ENCODE measurements at regions not wholly inside any gene's neighbourhood (a gene's known extent, or its start where the extent isn't known, plus 50 kb on each side); places are given as distances from the start of the nearest gene placed in this dataset.

DNA sequence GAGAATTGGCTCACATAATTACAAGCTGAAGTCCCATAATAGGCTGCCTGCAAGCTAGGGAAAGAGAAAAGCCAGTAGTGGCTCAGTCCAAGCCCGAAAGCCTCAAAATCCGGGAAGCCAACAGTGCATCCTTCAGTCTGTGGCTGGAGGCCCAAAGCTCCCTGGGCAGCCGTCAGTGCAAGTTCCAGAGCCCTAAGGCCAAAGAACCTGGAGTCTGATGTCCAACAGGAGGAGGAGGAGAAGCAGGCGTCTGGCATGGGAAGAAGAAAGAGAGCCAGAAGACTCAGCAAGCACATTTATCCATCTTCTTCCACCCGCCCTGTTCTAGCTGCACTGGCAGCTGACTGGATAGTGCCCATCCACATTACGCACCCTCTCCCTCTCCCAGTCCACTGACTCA, 213.4 kb downstream of the GAS1 start:
- ChIA-PET CTCF (no interaction called here), POLR2A (no interaction called here)

DNA sequence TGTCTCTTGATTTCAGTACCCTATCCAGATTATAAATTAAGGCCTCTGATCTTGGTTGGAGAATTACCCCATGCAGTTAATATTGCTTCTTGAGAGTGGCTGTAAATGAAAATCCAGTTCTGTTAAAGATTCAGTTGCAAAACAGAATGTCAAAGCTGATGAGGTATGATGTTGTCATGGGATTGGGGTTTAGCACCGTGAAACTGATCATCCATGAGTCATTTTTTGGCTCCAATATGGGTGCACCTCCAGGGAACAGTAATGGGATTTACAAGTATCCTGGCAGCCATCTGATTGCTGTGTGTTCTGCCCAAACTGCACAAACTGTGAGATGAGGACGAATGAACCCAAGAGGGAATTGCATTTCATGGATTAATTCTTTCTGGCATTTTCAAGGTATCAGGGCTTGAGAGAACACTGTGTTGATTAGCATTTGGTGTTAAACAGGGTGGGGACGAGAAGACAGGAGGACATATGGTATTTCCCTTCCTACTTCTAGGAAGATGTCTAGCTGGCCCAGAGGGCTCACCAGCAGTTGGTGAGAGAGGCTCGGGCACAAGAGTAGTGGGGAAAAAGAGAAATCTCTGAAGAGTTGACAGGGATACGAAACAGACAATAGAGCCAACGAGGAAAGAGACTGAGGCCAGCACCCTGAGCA, 214.7 kb downstream of the GAS1 start:
- ChIA-PET POLR2A (no interaction called here), CTCF (no interaction called here)

DNA sequence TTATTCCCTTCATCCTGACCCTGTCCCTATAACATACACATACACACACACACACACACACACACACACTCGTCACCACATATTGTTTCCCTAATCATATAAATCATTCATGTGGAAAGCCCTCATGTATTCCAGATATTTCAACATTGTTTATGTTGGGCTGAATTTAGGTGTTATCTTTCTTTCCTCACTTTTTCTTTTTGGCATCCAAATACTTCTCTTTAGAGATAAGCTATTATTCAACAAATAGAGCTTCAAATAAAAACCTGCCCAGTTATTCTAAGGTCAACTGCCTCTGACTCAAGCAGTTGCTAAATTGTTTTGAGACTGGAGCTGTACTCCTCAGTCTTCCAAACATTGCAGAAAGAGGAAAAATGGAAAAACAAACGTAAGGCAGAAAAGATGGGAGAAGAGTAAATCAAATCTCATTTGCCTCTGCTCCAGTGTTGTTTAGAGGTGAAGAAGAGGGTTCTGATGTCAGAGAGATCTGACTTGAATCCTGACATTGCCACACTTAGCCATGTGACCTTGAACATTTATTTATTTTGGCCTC, 215.7 kb downstream of the GAS1 start:
- POLR2A ChIA-PET = no interaction called here
- CTCF ChIA-PET = no interaction called here

DNA sequence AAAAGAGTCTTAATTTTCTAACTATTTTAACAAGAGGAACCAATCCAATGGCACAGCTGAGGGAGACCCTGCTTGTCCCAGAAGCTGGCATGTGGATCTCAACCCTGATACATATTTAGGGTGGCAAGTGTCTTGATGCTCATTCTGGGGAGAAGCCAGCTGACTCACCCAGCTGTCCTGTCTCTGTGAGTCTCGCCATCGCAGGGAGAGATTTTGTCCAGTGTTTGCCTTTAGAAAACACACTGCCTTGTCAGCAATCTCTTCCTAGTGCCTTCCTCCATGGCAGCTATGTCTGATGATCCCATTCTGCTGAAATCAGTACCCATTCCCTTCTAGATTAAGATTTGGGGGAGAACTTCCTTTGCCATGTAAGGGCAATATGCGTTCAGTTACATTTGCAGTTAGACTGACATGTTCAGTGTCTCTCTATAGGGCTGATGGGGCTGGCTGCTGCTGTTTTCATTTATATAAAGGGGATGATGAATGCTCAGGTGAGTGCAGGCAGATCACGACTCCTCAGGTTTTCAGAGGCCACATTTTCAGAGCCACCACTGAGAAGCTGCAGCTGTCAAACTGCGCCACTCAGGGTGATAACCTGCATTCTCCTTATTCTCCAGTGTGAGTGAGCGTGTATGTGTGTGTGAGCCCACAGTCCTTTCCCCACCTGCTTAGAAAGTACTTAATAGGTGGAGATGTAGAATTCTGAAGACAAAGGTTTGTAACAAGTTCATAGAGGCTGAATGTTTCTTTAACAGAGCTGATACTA, 217.0 kb downstream of the GAS1 start:
- ChIA-PET POLR2A (no interaction called here), CTCF (no interaction called here)

DNA sequence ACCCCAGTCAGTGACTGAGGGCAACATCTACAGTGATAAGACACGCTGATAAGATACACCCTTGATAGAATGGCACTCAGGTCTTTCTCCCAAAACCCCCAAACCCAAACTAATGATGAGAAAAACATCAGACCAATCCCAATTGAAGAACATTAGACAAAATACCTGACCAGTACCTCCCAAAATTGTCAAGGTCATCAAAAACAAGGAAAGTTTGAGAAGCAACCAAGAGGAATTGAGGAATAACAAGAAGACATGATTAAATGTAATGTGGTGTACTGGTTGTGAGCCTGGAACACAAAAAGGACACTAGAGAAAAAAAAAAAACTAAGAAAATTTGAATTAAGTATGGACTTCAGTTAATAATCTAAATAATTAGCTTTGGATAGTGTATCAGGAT, 222.8 kb downstream of the GAS1 start:
- POLR2A ChIA-PET = no interaction called here
- CTCF ChIA-PET = no interaction called here

DNA sequence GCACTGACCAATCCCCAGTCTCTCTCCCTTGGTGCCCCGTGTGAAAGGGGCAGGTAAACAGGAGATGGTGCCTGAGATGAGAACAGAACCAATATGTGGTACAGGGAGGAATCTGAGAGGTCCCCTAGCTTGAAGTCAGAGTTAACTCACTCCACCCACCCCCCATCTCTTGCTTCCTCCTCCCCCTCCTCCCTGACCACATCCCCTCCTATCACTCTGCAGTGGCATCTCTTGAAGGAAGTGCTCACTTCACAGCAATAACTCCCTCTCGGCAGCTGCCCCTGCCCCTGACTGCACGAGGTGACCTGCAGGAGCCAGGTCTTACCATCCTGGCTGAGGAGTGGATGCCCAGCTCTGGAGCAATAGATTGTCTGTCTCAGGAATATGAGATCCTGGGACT, 224.0 kb downstream of the GAS1 start:
- ChIA-PET POLR2A (no interaction called here), CTCF (no interaction called here)

DNA sequence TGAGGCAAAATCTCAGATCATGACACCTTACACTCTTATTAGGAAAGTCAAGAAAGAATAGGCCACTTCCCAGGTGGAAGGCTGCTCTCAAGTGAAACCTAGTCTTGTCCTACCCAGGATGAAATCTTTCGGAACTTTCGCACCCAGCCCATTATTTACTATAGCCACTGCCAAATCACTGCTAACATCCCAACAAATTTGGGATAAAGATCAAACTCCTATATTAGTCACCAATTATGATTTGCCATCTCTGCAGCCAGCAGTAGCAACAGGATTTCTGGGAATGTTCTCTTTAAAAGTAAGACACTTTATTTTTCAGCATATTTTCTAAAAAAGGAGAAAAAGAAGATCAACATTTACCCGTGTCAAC, 224.6 kb downstream of the GAS1 start:
- ChIA-PET POLR2A (no interaction called here), CTCF (no interaction called here)

DNA sequence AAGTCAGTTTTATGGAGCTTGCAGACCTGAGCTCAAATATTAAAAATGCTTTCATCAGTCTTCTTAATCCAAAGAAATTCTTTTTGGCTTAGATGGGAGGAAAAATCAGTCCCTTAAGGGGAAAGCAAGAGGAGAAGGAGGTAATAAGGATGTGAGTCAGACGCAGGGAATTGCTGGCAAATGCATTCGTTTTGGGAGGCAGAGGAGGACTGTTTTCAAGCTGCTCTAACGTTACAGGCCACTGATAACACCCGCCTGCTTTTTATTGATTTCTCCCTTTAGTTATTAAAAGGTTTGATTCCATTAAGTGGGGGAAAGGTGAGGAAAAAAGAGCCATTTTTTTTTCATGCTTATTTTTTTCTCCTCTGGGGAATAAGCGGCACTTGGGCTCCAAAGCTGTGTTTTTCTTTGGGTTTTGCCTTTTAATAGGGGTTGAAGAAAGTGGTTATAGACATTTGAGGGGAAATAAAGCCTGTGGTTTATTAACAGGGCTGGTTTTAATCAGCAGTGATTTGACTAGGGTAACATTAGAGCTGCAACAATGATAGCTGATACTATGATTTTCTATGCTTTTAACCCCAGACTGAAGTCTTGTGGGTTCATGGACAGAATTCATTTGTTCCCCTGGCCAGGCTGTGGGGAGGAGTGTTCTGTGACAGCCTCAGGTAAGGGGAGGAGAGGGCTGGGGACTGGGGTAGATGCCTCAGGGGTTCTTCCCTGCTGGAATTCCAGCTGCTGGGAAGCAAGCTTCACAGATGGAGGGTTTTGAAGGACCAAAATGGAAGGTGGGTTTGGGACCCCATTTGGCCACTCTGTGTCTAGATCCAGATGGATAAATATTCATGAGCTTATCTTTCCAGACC, 225.2 kb downstream of the GAS1 start:
- ChIA-PET CTCF (no interaction called here), POLR2A (no interaction called here)

DNA sequence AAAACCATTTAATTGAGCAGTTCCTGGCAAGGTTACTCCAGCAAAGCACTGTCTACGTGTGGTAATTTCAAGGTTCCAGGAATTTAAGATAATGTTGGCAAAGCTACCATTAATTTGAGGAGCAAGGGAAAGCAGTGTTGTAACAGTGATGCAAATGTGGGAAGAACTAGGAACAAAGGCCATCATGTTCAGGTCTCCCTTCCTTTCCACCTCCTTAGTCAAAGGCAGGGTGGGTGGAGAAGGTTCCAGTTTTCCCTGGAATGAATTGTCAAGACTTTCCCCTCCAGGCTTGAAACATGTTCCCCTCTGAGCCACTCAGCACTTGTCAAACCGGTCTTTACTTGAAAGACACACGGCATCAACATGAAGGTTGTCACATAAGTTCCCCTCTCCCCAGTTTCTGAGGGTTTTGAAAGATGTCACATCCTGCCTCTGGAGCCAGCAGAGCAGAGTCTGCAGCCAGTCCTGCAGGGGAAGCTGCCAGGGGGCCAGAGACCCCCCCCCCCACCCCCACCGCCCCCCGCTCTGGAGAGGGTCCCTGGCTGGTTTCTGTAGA, 226.0 kb downstream of the GAS1 start:
- POLR2A ChIA-PET = no interaction called here
- CTCF ChIA-PET = no interaction called here

DNA sequence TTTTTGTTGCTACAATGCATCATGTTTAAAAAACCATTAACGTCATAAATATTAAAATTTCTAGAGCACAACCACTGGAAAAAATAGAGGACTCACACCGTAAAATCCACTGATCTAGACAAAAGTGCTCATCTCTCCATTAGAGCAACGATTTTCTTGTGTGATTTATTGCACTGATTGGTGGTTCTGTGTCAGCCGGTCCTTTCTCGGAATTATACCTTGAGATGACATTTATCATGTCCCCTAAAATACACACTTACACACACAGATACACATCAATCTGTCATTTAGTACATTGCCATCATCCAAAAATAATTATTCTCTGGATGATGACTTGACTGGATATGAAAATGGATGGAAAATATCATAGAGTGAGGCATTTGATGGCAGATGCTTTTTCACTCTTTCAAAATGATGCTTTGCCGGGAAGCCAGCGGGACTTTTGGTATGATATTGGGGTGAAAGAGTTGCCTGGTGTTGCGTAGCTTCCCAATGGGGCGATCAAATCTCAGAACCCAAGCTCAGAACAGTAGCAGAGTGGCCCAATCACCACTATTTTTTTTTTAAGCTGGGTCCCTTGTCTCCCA, 226.6 kb downstream of the GAS1 start:
- ChIA-PET POLR2A (no interaction called here), CTCF (no interaction called here)

DNA sequence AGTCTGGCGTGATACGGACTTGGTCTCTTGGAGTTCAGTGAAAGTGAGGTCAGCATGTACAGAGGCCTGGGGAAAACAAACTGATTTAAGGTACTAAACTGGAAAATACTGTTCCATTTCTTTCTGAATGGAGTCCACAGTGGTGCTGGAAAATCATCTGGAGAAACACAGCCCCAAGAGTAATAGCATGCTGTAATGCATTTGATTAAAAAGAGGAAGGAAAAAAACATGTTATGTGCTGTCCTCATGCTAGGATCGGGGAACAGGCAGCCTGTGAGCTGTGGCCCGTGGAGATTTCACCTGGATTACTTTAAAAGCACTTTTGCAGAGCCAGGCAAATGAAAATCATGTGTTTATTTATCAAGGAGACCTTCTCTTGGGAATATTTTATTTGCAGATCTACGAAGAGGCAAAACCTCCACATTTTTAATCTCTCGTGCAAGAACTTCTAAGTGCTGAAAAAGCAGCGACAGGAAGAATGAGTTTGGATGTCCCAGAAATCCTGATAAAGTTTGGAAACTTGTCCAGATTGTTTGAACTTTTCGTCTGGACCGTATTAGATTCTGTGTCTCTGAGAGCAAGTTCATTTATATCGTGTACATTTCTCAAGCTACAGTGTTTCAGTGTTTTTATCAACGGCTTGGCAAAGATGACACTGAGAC, 228.8 kb downstream of the GAS1 start:
- ChIA-PET POLR2A (no interaction called here), CTCF (interaction anchor here (0.7 kb wide), 1 partner anchor 152 kb away, joined by 3 read pairs; no protein-coding TSS in a partner anchor)

DNA sequence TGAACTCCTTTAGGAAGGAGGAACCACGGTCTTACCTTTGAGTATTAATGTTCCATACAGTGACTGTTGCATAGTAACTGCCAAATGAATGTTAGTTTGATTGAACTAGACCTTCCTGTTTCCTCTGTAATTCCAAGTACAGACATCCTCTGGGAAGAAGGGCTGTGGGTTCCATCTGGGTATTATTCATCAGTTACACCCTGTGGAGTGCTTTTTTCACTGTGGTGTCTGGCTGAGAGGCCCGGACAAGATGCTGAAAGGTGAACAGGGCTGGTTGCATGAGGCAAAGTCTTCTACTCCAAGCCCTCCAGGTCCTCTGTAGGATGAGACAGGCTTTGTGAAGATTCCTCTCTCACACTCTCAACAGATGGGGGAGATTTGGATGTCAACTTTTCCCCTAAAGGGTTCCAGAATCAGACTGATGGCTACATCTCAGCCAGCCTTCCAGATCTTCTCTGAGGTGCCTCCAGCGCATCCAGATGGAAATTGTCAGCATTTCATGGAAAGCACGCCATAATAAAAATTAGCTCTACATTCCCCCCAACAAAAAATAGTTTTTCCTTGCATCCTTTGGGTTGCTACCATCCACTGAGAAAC, 230.9 kb downstream of the GAS1 start:
- ChIA-PET POLR2A (no interaction called here), CTCF (no interaction called here)

DNA sequence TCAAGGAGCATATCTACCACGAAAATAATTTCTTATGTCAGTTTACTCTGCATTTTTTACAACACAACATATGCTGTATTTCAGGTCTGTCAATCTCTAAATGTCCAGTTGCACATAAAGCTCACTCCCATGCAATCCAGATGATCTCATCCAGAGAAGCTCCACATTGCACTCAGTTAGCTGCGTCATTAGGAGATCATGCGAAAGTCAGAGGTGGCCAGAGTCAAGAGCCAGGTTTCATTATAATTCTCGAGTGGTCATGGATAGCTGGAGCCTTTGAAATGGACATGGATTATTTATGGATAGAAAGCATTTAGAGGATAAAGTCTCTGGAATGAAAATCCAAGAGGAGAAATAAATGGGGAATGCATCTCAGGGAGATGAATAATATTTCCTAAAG, 232.3 kb downstream of the GAS1 start:
- ChIA-PET CTCF (no interaction called here), POLR2A (no interaction called here)

DNA sequence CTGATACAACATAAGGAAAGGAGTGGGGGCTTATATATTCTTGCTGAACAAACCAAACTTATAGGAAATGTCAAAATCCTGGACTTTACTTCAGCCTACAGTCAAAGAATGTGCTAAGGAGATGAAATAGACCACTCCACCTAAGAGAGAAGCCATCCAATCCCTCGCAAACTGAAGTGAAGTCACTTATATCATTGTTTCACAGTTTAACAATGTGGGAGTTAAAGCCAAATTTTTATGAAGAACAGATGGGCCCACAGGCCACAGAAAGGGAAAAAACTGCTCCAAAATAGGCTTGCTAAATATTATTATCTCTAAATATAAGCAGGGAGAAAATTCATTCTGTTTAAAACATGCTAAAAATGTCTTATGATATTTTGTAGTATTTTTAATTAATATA, 233.3 kb downstream of the GAS1 start:
- CTCF ChIA-PET = no interaction called here
- POLR2A ChIA-PET = no interaction called here

DNA sequence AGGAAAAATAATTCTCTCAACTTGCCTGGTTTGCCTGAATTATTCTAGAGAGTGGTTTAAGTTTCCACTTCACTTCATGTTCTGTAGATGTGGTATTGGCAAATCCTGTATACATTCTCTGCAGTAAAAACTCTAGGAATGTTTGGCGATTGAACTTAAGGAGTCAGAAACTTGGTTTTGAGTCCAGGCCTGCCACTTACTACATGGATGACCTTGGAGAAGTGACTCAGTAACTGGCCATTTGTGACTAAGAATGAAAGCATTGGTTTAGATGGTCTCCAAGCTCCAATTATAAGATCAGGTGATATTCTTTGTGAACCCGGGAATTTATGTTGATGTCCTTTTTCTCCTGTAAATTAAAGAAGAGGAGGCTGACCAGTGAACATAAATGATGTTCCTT, 233.8 kb downstream of the GAS1 start:
- CTCF ChIA-PET = no interaction called here
- POLR2A ChIA-PET = no interaction called here

DNA sequence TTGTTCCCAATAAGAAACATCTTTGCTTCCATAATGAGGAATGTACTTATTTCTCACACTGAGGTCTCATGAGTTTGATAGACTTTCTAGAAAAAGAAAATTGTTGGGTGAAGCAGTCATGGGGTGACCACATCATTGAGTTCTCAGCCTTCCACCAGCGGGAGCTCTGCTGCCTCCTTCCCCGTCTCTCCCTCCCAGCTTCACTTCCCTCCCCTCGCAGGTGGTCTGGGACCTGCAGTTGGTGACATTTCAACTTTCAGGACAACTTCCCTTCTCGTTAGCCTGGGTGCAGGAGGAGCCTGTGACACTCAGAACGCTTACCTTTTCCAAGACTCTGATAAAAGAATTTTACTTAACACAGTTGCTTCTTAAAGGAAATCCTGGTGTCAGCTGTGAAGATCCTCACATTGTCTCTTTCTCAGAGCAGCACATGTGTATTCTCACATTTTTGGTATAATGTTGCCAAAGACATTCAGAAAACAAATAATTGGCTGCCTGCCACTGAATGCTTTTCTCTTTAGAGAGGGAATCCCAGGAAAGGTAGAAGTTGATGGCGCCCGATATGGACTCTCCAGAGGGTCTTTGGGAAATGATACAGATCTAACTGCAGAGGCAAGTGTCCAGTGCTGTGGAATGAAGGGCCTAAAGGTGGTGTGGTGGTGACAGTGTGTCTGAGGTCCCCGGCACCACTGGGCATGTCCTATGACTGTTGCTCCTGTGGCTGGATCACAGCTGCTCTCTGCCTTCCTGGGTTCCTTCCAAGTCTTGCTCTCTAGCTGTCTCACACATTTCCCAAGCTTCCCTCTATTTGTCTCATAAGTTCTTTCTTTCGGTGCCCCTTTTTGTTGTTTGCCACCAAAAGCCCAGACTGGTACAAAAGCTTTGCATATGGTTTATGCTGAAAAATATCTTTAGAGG, 238.1 kb downstream of the GAS1 start:
- ChIA-PET POLR2A (no interaction called here), CTCF (no interaction called here)

DNA sequence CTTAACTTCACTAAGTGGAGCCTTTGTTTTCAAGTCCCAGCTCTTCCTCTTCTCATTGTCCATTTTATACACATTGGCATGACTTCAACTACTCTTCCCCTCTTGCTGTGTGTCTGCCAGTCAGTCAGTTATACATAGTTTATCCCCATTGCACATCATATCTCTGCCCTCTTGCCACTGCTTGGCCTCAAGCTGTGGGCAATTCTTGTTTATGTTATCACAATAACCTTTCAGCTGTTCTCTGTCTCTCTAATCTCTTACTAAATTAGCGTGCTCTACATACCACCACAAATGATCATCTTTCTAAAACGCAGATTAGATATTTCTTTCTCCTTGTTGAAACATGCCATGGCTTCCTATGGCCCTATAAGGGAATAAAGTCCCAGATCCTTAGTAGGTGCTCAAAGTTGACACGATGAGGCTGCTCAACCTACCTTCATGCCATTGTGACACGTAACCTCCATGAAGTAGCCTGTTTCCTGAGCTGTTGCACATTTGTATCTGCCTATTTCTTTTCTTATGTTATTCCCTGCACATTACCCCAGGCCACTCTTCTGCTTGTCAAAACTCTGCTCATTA, 239.3 kb downstream of the GAS1 start:
- ChIA-PET CTCF (no interaction called here), POLR2A (no interaction called here)

DNA sequence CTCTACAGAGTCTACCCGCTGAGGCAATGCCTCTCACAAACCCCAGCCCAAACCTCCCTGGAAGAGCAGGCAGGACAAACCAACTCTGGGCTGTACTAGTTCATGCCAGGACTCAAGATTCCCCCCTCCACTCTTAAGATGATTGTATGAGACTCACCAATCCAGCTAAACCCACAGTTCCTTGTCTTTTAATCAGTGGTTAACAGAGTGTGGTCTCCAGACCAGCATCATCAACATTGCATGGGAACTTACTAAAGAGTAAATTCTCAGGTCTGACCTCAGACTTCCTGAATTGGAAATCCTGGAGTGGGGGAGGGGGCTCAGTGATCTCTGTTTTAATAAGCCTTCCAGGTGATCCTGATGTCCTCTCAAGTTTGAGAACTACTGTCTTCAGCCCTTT, 240.9 kb downstream of the GAS1 start:
- ChIA-PET CTCF (no interaction called here), POLR2A (no interaction called here)

Measured in activated CD8-positive, alpha-beta memory T cell treated with anti-CD3 and anti-CD28 coated beads for 36 hours (primary cell).